Suprapubic skin (tissue), 4 donors: ENCODE measurements at regions not wholly inside any gene's neighbourhood (a gene's known extent, or its start where the extent isn't known, plus 50 kb on each side); places are given as distances from the start of the nearest gene placed in this dataset.

Experiments used
- EP300 ChIP-seq: sonication (generic); formaldehyde crosslinking; IDR thresholded peaks from one replicate; pipeline ENCODE4 v1.6.1; 2017; ENCODE audit warnings: antibody characterized with exemption
- POLR2A ChIP-seq, 2 donors: fragments of 450-650 bp; IDR thresholded peaks; one replicate each; pipeline ENCODE4 v1.6.1; 2017; ENCODE audit warnings: antibody characterized with exemption in 2 of 2, mild to moderate bottlenecking in 2 of 2, moderate library complexity in 2 of 2
- POLR2AphosphoS5 ChIP-seq, 3 donors: sonication (generic); formaldehyde crosslinking; IDR thresholded peaks; one replicate each; pipeline ENCODE4 v1.6.1; 2017; ENCODE audit warnings: antibody characterized with exemption in 3 of 3
- TF ChIP-seq, protein P1 (sequence below), 2 donors: fragments of 200-600 bp in 1 of 2; fragments of 450-650 bp in 1 of 2; sonication (generic) in 1 of 2; IDR thresholded peaks; one replicate each; pipeline ENCODE4 v1.5.1; 2016 to 2019; ENCODE audit warnings: antibody characterized with exemption in 2 of 2, mild to moderate bottlenecking in 1 of 2, moderate library complexity in 1 of 2

DNA sequence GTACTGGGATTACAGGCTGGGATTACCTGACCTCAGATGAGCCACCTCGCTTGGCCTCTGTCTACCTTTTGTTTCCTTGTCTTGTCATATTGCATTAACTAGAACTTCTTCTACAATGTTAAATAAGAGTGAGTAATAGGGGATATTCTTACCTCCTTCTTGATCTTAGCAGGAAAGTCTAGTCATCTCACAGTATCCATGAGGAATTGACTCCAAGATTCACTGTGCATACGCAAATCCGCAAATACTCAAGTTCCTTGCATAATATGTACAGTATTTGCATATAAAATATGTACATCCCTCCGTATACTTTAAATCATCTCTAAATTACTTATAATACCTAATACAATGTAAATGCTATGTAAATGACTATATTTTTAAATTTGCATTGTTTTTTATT lies 78.3 kb downstream of the POLR1D start:
- TF ChIP-seq POLR2A (IDR thresholded peaks at IDR 0.05): no peak
- TF ChIP-seq, protein P1, sequence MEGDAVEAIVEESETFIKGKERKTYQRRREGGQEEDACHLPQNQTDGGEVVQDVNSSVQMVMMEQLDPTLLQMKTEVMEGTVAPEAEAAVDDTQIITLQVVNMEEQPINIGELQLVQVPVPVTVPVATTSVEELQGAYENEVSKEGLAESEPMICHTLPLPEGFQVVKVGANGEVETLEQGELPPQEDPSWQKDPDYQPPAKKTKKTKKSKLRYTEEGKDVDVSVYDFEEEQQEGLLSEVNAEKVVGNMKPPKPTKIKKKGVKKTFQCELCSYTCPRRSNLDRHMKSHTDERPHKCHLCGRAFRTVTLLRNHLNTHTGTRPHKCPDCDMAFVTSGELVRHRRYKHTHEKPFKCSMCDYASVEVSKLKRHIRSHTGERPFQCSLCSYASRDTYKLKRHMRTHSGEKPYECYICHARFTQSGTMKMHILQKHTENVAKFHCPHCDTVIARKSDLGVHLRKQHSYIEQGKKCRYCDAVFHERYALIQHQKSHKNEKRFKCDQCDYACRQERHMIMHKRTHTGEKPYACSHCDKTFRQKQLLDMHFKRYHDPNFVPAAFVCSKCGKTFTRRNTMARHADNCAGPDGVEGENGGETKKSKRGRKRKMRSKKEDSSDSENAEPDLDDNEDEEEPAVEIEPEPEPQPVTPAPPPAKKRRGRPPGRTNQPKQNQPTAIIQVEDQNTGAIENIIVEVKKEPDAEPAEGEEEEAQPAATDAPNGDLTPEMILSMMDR (IDR thresholded peaks at IDR 0.05): no peak
- TF ChIP-seq EP300: no peak
- TF ChIP-seq POLR2AphosphoS5 (IDR thresholded peaks at IDR 0.05): no peak
